Kidney (tissue), 13 donors: ENCODE measurements at regions not wholly inside any gene's neighbourhood (a gene's known extent, or its start where the extent isn't known, plus 50 kb on each side); places are given as distances from the start of the nearest gene placed in this dataset.

ENCODE experiments used
- DNase-seq, 5 donors: peaks; one replicate each; pipeline ENCODE4 v3.0.0-alpha.2; 2013 to 2020
- FAIRE-seq: peaks from 2 replicates; lab custom pipeline; 2012; peaks lifted over from hg19 to GRCh38; lab: Jason Lieb, UNC
- H3K27ac ChIP-seq, 2 donors: one replicate each; pipeline ENCODE4 v1.7.0; 2013; ENCODE audit warnings: low read depth in 2 of 2, low read length in 2 of 2, inconsistent platforms in 1 of 2
- H3K27me3 ChIP-seq: one replicate; pipeline ENCODE4 v1.7.1; 2013; ENCODE audit warnings: low read length, inconsistent platforms; ENCODE audit not compliant: control insufficient read depth, insufficient read depth
- H3K36me3 ChIP-seq, 3 donors: one replicate each; pipeline versions ENCODE4 v1.7.0 to v1.7.1; 2013; ENCODE audit warnings: low read length in 3 of 3, control low read depth in 1 of 3, inconsistent platforms in 1 of 3; ENCODE audit not compliant: insufficient read depth in 3 of 3, control insufficient read depth in 2 of 3
- H3K4me1 ChIP-seq, 3 donors: one replicate each; pipeline versions ENCODE4 v1.7.0 to v1.7.1; 2013; ENCODE audit warnings: low read length in 3 of 3, inconsistent platforms in 1 of 3, low read depth in 1 of 3; ENCODE audit not compliant: control insufficient read depth in 2 of 3, insufficient read depth in 2 of 3
- H3K4me3 ChIP-seq, 3 donors: one replicate each; pipeline versions ENCODE4 v1.7.0 to v1.8.1; 2013; ENCODE audit warnings: low read length in 3 of 3, control low read depth in 1 of 3, inconsistent platforms in 1 of 3
- H3K9ac ChIP-seq, 3 donors: one replicate each; pipeline versions ENCODE4 v1.7.0 to v1.7.1; 2013; ENCODE audit warnings: low read length in 3 of 3, control low read depth in 1 of 3, inconsistent platforms in 1 of 3
- H3K9me3 ChIP-seq, 3 donors: one replicate each; pipeline versions ENCODE4 v1.7.0 to v1.7.1; 2013; ENCODE audit warnings: low read length in 3 of 3, control low read depth in 1 of 3, inconsistent platforms in 1 of 3; ENCODE audit not compliant: control insufficient read depth in 2 of 3, insufficient read depth in 1 of 3
- CTCF ChIP-seq: IDR thresholded peaks from 3 replicates; pipeline ENCODE4 v1.5.1; 2012; ENCODE audit warnings: mild to moderate bottlenecking, moderate library complexity, borderline replicate concordance; ENCODE audit not compliant: insufficient read depth; ENCODE audit errors: extremely low read depth
- intact Hi-C: fragments of 100-400 bp; cut with DNase I; formaldehyde crosslinking; loops from one replicate; pipeline ENCODE4 v1.11.1; 2022
- donor health status: control.
- donor health status: control.
- donor health status: control.
- donor health status: control.
- donor health status: control.
- donor health status: DM: yes; HTN: yes; CAD: no.
- donor health status: Normal renal cell carcinoma (clear cell type).

GRCh38 chr4:26010304-26010703 lies 96.3 kb downstream of the SMIM20 start:
- intact Hi-C loops = no loop called here
- Histone ChIP-seq H3K27ac (no peak overlapping the region), H3K4me3 (no peak overlapping the region), H3K9ac (no peak overlapping the region), H3K9me3 (peaks cover 0 to 15% (median 0%) of the 10 kb centered on the region in 3 donors), H3K36me3 (no peaks in the 10 kb centered on the region), H3K27me3 (no peaks in the 10 kb centered on the region), H3K4me1 (no peaks in the 10 kb centered on the region)
- TF ChIP-seq CTCF = no peak
- DNase-seq (no peak), FAIRE-seq (no peak)

GRCh38 chr4:26013629-26014028 lies 99.6 kb downstream of the SMIM20 start:
- FAIRE-seq (no peak), DNase-seq (no peak)
- no peak overlapping the region for H3K4me3 ChIP-seq
- H3K27me3 ChIP-seq = no peaks in the 10 kb centered on the region
- H3K4me1 ChIP-seq = no peaks in the 10 kb centered on the region
- TF ChIP-seq CTCF = no peak
- no peaks in the 10 kb centered on the region for H3K36me3 ChIP-seq
- H3K27ac ChIP-seq = no peak overlapping the region
- H3K9ac ChIP-seq = no peak overlapping the region
- H3K9me3 ChIP-seq = peaks cover 0 to 14% (median 0%) of the 10 kb centered on the region in 3 donors
- intact Hi-C loops = no loop called here

GRCh38 chr4:26015133-26015651 lies 101.2 kb downstream of the SMIM20 start:
- no peak for FAIRE-seq
- TF ChIP-seq CTCF = no peak
- no peaks in the 10 kb centered on the region for H3K36me3 ChIP-seq
- no peak overlapping the region for H3K9ac ChIP-seq
- no peak overlapping the region for H3K4me3 ChIP-seq
- no peak for DNase-seq
- no peaks in the 10 kb centered on the region for H3K27me3 ChIP-seq
- no peak overlapping the region for H3K27ac ChIP-seq
- H3K9me3 ChIP-seq = peaks cover 0 to 3% (median 0%) of the 10 kb centered on the region in 3 donors
- intact Hi-C loops = no loop called here
- no peaks in the 10 kb centered on the region for H3K4me1 ChIP-seq

GRCh38 chr4:26015906-26016305 lies 101.9 kb downstream of the SMIM20 start:
- no peaks in the 10 kb centered on the region for H3K4me1 ChIP-seq
- FAIRE-seq = no peak
- intact Hi-C loops = no loop called here
- no peak overlapping the region for H3K27ac ChIP-seq
- no peak overlapping the region for H3K4me3 ChIP-seq
- H3K36me3 ChIP-seq = no peaks in the 10 kb centered on the region
- no peak overlapping the region for H3K9ac ChIP-seq
- H3K9me3 ChIP-seq = peaks cover 0 to 3% (median 0%) of the 10 kb centered on the region in 3 donors
- TF ChIP-seq CTCF = no peak
- no peaks in the 10 kb centered on the region for H3K27me3 ChIP-seq
- no peak for DNase-seq
